AG04450 (cell line): ENCODE measurements at regions not wholly inside any gene's neighbourhood (a gene's known extent, or its start where the extent isn't known, plus 50 kb on each side); places are given as distances from the start of the nearest gene placed in this dataset.

Source experiments
- CTCF ChIA-PET: fragments of 300-600, 350-600 bp; formaldehyde crosslinking; extraction: SDS; loops from one replicate; lab custom pipeline; 2022; ENCODE audit warnings: antibody characterized with exemption, inconsistent platforms; lab: Charles Lee
- POLR2A ChIA-PET: fragments of 350-600 bp; formaldehyde crosslinking; extraction: SDS; loops from one replicate; lab custom pipeline; 2021; ENCODE audit warnings: antibody characterized with exemption, inconsistent platforms; lab: Yijun Ruan, JAX
- DNase-seq: peaks from one replicate; pipeline ENCODE4 v3.0.0-alpha.2; 2011; ENCODE audit warnings: low read depth, low spot score
- H3K27ac ChIP-seq: one replicate; pipeline ENCODE4 v1.5.1; 2012; ENCODE audit warnings: low read depth, low read length, control low read depth
- H3K27me3 ChIP-seq: one replicate; pipeline ENCODE4 v1.6.0; 2012; ENCODE audit warnings: low read length; ENCODE audit not compliant: control insufficient read depth, insufficient read depth
- H3K4me3 ChIP-seq: 2 replicates; pipeline ENCODE4 v1.5.1; 2011; ENCODE audit warnings: mild to moderate bottlenecking, low read depth, low read length, control low read depth
- H3K9me3 ChIP-seq: 2 replicates; pipeline ENCODE4 v1.5.1; 2012; ENCODE audit warnings: low read length; ENCODE audit not compliant: control insufficient read depth, insufficient read depth
- CTCF ChIP-seq: IDR thresholded peaks from 2 replicates; pipeline ENCODE4 v1.5.1; 2011; ENCODE audit warnings: low read depth, low read length, control low read depth, inconsistent platforms

- ChIA-PET POLR2A (interaction anchor here (0.6 kb wide), 1 partner anchor 200 kb away, joined by 8 read pairs; no protein-coding TSS in a partner anchor), CTCF (no interaction called here)
- Histone ChIP-seq H3K27ac (peak overlapping the region; percentile 52), H3K9me3 (no peaks in the 10 kb centered on the region), H3K27me3 (no peaks in the 10 kb centered on the region), H3K4me3 (no peak overlapping the region)
- no peak for TF ChIP-seq CTCF
- no peak for DNase-seq
These were observed 101.2 kb downstream of the TMEM30B start for GRCh38 chr14:61179796-61180398.

GRCh38 chr14:61179061-61179690 lies 102.0 kb downstream of the TMEM30B start:
- Histone ChIP-seq H3K4me3 (no peak overlapping the region), H3K9me3 (no peaks in the 10 kb centered on the region), H3K27me3 (no peaks in the 10 kb centered on the region), H3K27ac (peak overlapping the region; percentile 83)
- ChIA-PET CTCF (no interaction called here), POLR2A (no interaction called here)
- no peak for DNase-seq
- no peak for TF ChIP-seq CTCF

- POLR2A ChIA-PET: interaction anchor here (0.9 to 1.1 kb wide), 2 partner anchors 33 to 197 kb away, joined by 5 read pairs; partner anchors contain the start of genes SLC38A6 and TRMT5
- no peak for TF ChIP-seq CTCF
- peaks cover 3% of the 10 kb centered on the region; the same call in 1 of the 2 replicates for H3K9me3 ChIP-seq
- H3K27ac ChIP-seq: peak overlapping the region; percentile 99
- H3K4me3 ChIP-seq: no peak overlapping the region
- CTCF ChIA-PET: no interaction called here
- no peaks in the 10 kb centered on the region for H3K27me3 ChIP-seq
- peak; percentile 93 for DNase-seq
These were observed 102.7 kb downstream of the TMEM30B start for GRCh38 chr14:61178226-61179060.

GRCh38 chr14:61177279-61178225 lies 103.6 kb downstream of the TMEM30B start:
- CTCF ChIA-PET: no interaction called here
- DNase-seq: no peak

More at GRCh38 chr14:61177279-61178225, 103.6 kb downstream of the TMEM30B start:
- H3K27me3 ChIP-seq: no peaks in the 10 kb centered on the region
- H3K27ac ChIP-seq: peak overlapping the region; percentile 99
- POLR2A ChIA-PET: interaction anchor here (0.9 to 1.1 kb wide), 2 partner anchors 32 to 197 kb away, joined by 5 read pairs; partner anchors contain the start of genes SLC38A6 and TRMT5
- peaks cover 6% of the 10 kb centered on the region; the same call in 1 of the 2 replicates for H3K9me3 ChIP-seq
- no peak for TF ChIP-seq CTCF
- no peak overlapping the region for H3K4me3 ChIP-seq
